HCT116 (cell line): ENCODE measurements at regions not wholly inside any gene's neighbourhood (a gene's known extent, or its start where the extent isn't known, plus 50 kb on each side); places are given as distances from the start of the nearest gene placed in this dataset.

Experiments used
- ATAC-seq: fragments of 200-7000 bp; cut with Tn5 transposase; 2 replicates; pipeline ENCODE4 v1.9.1; 2020; ENCODE audit warnings: mild to moderate bottlenecking, moderate library complexity
- BruUV-seq: library from RNA; stranded (reverse); fragments of 400-500 nt; replicated peaks from 2 replicates; lab custom pipeline; 2021; lab: Mats Ljungman, UMichigan
- CTCF ChIA-PET: fragments of 300-600 bp; sonication (Branson Sonifier 250); formaldehyde crosslinking; loops from one replicate; lab custom pipeline; 2021; ENCODE audit warnings: antibody characterized with exemption; lab: Charles Lee
- POLR2A ChIA-PET: fragments of 300-600, 350-600 bp; sonication (Branson Sonifier 250); formaldehyde crosslinking; loops from one replicate; lab custom pipeline; 2021; ENCODE audit warnings: antibody characterized with exemption; lab: Charles Lee
- RAD21 ChIA-PET, 2 experiments: fragments of 300-600 bp; sonication (Branson Sonifier 250); formaldehyde crosslinking; loops; one replicate each; lab custom pipeline; 2023; ENCODE audit warnings: low total read pairs in 2 of 2; ENCODE audit not compliant: uncharacterized antibody in 2 of 2, unreplicated experiment in 2 of 2, low non-redundant PET in 1 of 2; lab: Charles Lee
- DNase-seq: peaks from one replicate; pipeline ENCODE4 v3.0.0-alpha.2; 2010; ENCODE audit warnings: low read depth, low spot score
- H2AFZ ChIP-seq: fragments of 200-600 bp; shearing (Covaris generic), sonication (generic); 2 replicates; pipeline ENCODE4 v1.6.1; 2017; ENCODE audit warnings: low read depth, mixed run types, mixed read lengths, antibody characterized with exemption, low read length; ENCODE audit not compliant: poor library complexity, severe bottlenecking
- H3K27ac ChIP-seq: 2 replicates; pipeline ENCODE4 v1.5.1; 2012; ENCODE audit warnings: low read depth, low read length
- H3K27me3 ChIP-seq: fragments of 200-600 bp; sonication (generic); 2 replicates; pipeline ENCODE4 v1.6.1; 2016; ENCODE audit warnings: mixed run types, low read length, mixed read lengths; ENCODE audit not compliant: insufficient read depth
- H3K36me3 ChIP-seq, 2 experiments: fragments of 200-500 bp in 1 of 2; fragments of 200-600 bp in 1 of 2; sonication (Bioruptor generic) in 1 of 2; sonication (generic) in 1 of 2; 2 replicates each; pipeline versions ENCODE4 v1.5.1 to v1.6.1; 2014 to 2016; ENCODE audit warnings: low read length in 2 of 2, inconsistent platforms in 1 of 2, mixed read lengths in 1 of 2, mixed run types in 1 of 2; ENCODE audit not compliant: insufficient read depth in 2 of 2, control insufficient read depth in 1 of 2
- H3K4me1 ChIP-seq, 2 experiments: fragments of 200-600 bp in 1 of 2; sonication (generic) in 1 of 2; 2 replicates each; pipeline versions ENCODE4 v1.5.1 to v1.6.1; 2012 to 2017; ENCODE audit warnings: low read length in 2 of 2, inconsistent platforms in 1 of 2, mild to moderate bottlenecking in 1 of 2, mixed read lengths in 1 of 2, mixed run types in 1 of 2, moderate library complexity in 1 of 2; ENCODE audit not compliant: insufficient read depth in 2 of 2, control insufficient read depth in 1 of 2
- H3K4me2 ChIP-seq: fragments of 200-600 bp; sonication (generic); 2 replicates; pipeline ENCODE4 v1.6.1; 2017; ENCODE audit warnings: mixed run types, low read length, mixed read lengths
- H3K4me3 ChIP-seq, 2 experiments: fragments of 200-600 bp in 1 of 2; sonication (generic) in 1 of 2; replicated peaks in 1 of 2; 2 replicates each; pipeline ENCODE4 v1.5.1; 2011 to 2016; ENCODE audit warnings: low read length in 2 of 2, control low read depth in 1 of 2, low read depth in 1 of 2, mild to moderate bottlenecking in 1 of 2, mixed read lengths in 1 of 2, mixed run types in 1 of 2
- H3K79me2 ChIP-seq: fragments of 200-600 bp; sonication (generic); 2 replicates; pipeline ENCODE4 v1.6.1; 2017; ENCODE audit warnings: mild to moderate bottlenecking, mixed run types, low read length, moderate library complexity, mixed read lengths; ENCODE audit not compliant: insufficient read depth
- H3K9ac ChIP-seq: fragments of 200-600 bp; sonication (generic); 2 replicates; pipeline ENCODE4 v1.6.1; 2016; ENCODE audit warnings: low read length, mixed read lengths
- H3K9me2 ChIP-seq: fragments of 200-600 bp; sonication (generic), shearing (Covaris generic); 2 replicates; pipeline ENCODE4 v1.6.1; 2017; ENCODE audit warnings: mixed run types, mild to moderate bottlenecking, moderate library complexity; ENCODE audit not compliant: insufficient read depth
- H3K9me3 ChIP-seq, 2 experiments: fragments of 200-500 bp in 1 of 2; fragments of 200-600 bp in 1 of 2; sonication (Bioruptor generic) in 1 of 2; sonication (generic) in 1 of 2; 2 replicates each; pipeline ENCODE4 v1.6.1; 2014 to 2017; ENCODE audit warnings: low read length in 2 of 2, mixed read lengths in 2 of 2, inconsistent platforms in 1 of 2, low read depth in 1 of 2, mild to moderate bottlenecking in 1 of 2, mixed run types in 1 of 2, moderate library complexity in 1 of 2; ENCODE audit not compliant: control insufficient read depth in 1 of 2, insufficient read depth in 1 of 2
- H4K20me1 ChIP-seq: fragments of 200-600 bp; sonication (generic), shearing (Covaris generic); 2 replicates; pipeline ENCODE4 v1.6.1; 2017; ENCODE audit warnings: mixed run types, mild to moderate bottlenecking, moderate library complexity; ENCODE audit not compliant: insufficient read depth
- EZH2 ChIP-seq: fragments of 200-600 bp; sonication (generic); IDR thresholded peaks from 2 replicates; pipeline ENCODE4 v1.6.1; 2017; ENCODE audit warnings: antibody characterized with exemption, mixed run types
- FOSL1 ChIP-seq: IDR thresholded peaks from 2 replicates; pipeline ENCODE4 v1.6.1; 2012; ENCODE audit warnings: low read depth
- SIN3A ChIP-seq: IDR thresholded peaks from 2 replicates; pipeline ENCODE4 v1.6.1; 2012; ENCODE audit warnings: low read depth
- SP1 ChIP-seq: IDR thresholded peaks from 2 replicates; pipeline ENCODE4 v1.6.1; 2012; ENCODE audit warnings: low read depth
- SRF ChIP-seq: IDR thresholded peaks from 2 replicates; pipeline ENCODE4 v1.6.1; 2012; ENCODE audit warnings: low read depth
- YY1 ChIP-seq: IDR thresholded peaks from 2 replicates; pipeline ENCODE4 v1.6.1; 2011; ENCODE audit warnings: low read length, low read depth, moderate library complexity, mild to moderate bottlenecking; ENCODE audit not compliant: insufficient replicate concordance; ENCODE audit errors: extremely low read depth
- ZFX ChIP-seq: fragments of 450-650 bp; IDR thresholded peaks from 2 replicates; pipeline ENCODE4 v1.6.1; 2017
- intact Hi-C: fragments of 100-400 bp; cut with micrococcal nuclease; formaldehyde crosslinking; loops from 2 replicates; pipeline ENCODE4 v1.10.0; 2022
- TF ChIP-seq, protein P1 (sequence below): IDR thresholded peaks from 2 replicates; pipeline ENCODE4 v1.6.1; 2011; ENCODE audit warnings: mild to moderate bottlenecking, low read length, moderate library complexity; ENCODE audit not compliant: insufficient replicate concordance; ENCODE audit errors: extremely low read depth
- TF ChIP-seq, protein P2 (sequence below): IDR thresholded peaks from 2 replicates; pipeline ENCODE4 v1.6.1; 2012; ENCODE audit warnings: low read depth

GRCh38 chr3:124599779-124600693 is 130.2 kb upstream of the UMPS start (continued):
- TF ChIP-seq, protein P1, sequence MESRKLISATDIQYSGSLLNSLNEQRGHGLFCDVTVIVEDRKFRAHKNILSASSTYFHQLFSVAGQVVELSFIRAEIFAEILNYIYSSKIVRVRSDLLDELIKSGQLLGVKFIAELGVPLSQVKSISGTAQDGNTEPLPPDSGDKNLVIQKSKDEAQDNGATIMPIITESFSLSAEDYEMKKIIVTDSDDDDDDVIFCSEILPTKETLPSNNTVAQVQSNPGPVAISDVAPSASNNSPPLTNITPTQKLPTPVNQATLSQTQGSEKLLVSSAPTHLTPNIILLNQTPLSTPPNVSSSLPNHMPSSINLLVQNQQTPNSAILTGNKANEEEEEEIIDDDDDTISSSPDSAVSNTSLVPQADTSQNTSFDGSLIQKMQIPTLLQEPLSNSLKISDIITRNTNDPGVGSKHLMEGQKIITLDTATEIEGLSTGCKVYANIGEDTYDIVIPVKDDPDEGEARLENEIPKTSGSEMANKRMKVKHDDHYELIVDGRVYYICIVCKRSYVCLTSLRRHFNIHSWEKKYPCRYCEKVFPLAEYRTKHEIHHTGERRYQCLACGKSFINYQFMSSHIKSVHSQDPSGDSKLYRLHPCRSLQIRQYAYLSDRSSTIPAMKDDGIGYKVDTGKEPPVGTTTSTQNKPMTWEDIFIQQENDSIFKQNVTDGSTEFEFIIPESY, result no peak
- TF ChIP-seq FOSL1, result peak; percentile 73

DNA sequence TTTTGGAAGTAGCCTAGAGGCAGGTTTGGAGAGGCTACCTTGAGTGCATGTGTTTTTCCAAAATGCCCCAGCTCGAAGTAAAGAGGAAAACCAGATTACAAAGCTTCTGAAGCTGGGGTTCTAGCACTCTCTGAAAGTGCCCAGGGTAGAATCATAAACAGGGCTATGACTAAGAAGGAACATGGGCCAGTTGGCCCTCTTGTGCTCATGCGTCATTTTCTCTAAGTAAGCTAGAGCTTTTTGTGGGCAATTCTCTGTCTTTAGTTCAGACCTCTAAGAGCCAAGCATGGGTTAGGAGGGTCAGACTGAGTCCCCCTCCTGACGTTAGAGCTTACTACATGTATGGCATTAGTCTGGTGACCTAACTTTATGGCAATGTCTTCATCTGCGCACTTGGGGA is 129.5 kb upstream of the UMPS start:
- ATAC-seq, result peak; percentile 33; the same call in 1 of the 2 replicates
- POLR2A ChIA-PET, result no interaction called here
- H3K9me2 ChIP-seq, result no peaks in the 10 kb centered on the region
- H3K27me3 ChIP-seq, result no peaks in the 10 kb centered on the region
- H3K9ac ChIP-seq, result no peak overlapping the region
- H2AFZ ChIP-seq, result no peak overlapping the region
- no peaks in the 10 kb centered on the region for H3K79me2 ChIP-seq
- no peak for DNase-seq
- CTCF ChIA-PET, result no interaction called here
- H3K36me3 ChIP-seq, result no peaks in the 10 kb centered on the region
- peak overlapping the region; percentile 68 for H3K4me2 ChIP-seq
- no peak for TF ChIP-seq SP1
- no peak for TF ChIP-seq YY1
- TF ChIP-seq, protein P2, sequence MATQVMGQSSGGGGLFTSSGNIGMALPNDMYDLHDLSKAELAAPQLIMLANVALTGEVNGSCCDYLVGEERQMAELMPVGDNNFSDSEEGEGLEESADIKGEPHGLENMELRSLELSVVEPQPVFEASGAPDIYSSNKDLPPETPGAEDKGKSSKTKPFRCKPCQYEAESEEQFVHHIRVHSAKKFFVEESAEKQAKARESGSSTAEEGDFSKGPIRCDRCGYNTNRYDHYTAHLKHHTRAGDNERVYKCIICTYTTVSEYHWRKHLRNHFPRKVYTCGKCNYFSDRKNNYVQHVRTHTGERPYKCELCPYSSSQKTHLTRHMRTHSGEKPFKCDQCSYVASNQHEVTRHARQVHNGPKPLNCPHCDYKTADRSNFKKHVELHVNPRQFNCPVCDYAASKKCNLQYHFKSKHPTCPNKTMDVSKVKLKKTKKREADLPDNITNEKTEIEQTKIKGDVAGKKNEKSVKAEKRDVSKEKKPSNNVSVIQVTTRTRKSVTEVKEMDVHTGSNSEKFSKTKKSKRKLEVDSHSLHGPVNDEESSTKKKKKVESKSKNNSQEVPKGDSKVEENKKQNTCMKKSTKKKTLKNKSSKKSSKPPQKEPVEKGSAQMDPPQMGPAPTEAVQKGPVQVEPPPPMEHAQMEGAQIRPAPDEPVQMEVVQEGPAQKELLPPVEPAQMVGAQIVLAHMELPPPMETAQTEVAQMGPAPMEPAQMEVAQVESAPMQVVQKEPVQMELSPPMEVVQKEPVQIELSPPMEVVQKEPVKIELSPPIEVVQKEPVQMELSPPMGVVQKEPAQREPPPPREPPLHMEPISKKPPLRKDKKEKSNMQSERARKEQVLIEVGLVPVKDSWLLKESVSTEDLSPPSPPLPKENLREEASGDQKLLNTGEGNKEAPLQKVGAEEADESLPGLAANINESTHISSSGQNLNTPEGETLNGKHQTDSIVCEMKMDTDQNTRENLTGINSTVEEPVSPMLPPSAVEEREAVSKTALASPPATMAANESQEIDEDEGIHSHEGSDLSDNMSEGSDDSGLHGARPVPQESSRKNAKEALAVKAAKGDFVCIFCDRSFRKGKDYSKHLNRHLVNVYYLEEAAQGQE, result no peak
- TF ChIP-seq EZH2, result no peak
- TF ChIP-seq SIN3A, result no peak
- TF ChIP-seq, protein P1, result no peak
- TF ChIP-seq SRF, result no peak
- no peak for TF ChIP-seq ZFX
- TF ChIP-seq, all 23 proteins: peak for 0
- H4K20me1 ChIP-seq, result no peaks in the 10 kb centered on the region
- H3K9me3 ChIP-seq, result no peaks in the 10 kb centered on the region
- RAD21 ChIA-PET, result no interaction called here
- H3K4me1 ChIP-seq, result peaks cover 19 to 24% of the 10 kb centered on the region in 2 experiments
- intact Hi-C loops, result no loop called here
- H3K4me3 ChIP-seq, result no peak overlapping the region
- no TSS peak for BruUV-seq
- H3K27ac ChIP-seq, result no peak overlapping the region
